Ectodermal cell (in vitro differentiated cells): ENCODE measurements at regions not wholly inside any gene's neighbourhood (a gene's known extent, or its start where the extent isn't known, plus 50 kb on each side); places are given as distances from the start of the nearest gene placed in this dataset.
"Not testable (repeated sequence)": the region's sequence is repeated elsewhere in the genome, so short reads cannot be mapped to it uniquely, and the experiment has no call there.

Experiments
- H3K27ac ChIP-seq: 2 replicates; pipeline ENCODE4 v1.7.0; 2013; ENCODE audit warnings: mild to moderate bottlenecking, low read depth, low read length; ENCODE audit not compliant: insufficient read depth, poor library complexity, severe bottlenecking
- H3K27me3 ChIP-seq: 2 replicates; pipeline ENCODE4 v1.7.0; 2013; ENCODE audit warnings: mild to moderate bottlenecking, low read length; ENCODE audit not compliant: insufficient read depth, control insufficient read depth, poor library complexity, severe bottlenecking
- H3K36me3 ChIP-seq: one replicate; pipeline ENCODE4 v1.7.0; 2013; ENCODE audit warnings: low read length; ENCODE audit not compliant: control insufficient read depth, insufficient read depth
- H3K4me1 ChIP-seq: one replicate; pipeline ENCODE4 v1.7.0; 2013; ENCODE audit warnings: low read length; ENCODE audit not compliant: control insufficient read depth, insufficient read depth
- H3K4me3 ChIP-seq: 2 replicates; pipeline ENCODE4 v1.7.0; 2013; ENCODE audit warnings: low read depth, low read length, control low read depth; ENCODE audit not compliant: insufficient read depth
- H3K9me3 ChIP-seq: 2 replicates; pipeline ENCODE4 v1.7.0; 2013; ENCODE audit warnings: mild to moderate bottlenecking, low read length, moderate library complexity; ENCODE audit not compliant: control insufficient read depth
- WGBS, 2 experiments: methylation state at CpG; one replicate each; pipeline ENCODE4 v1.1.7; 2013; ENCODE audit warnings: missing lambda C conversion rate in 2 of 2; 5-methylcytosine and 5-hydroxymethylcytosine counted together

GRCh38 chr7:3174515-3175284 is 126.4 kb upstream of the SDK1 start:
- no peaks in the 10 kb centered on the region for H3K36me3 ChIP-seq
- no peaks in the 10 kb centered on the region for H3K9me3 ChIP-seq
- 92 to 94% methylated on average over 15 of the region's 15 CpGs for WGBS, 2 experiments
- H3K27ac ChIP-seq = no peak overlapping the region
- no peak overlapping the region for H3K4me3 ChIP-seq
- peaks cover 7% of the 10 kb centered on the region for H3K4me1 ChIP-seq
- no peaks in the 10 kb centered on the region for H3K27me3 ChIP-seq

DNA sequence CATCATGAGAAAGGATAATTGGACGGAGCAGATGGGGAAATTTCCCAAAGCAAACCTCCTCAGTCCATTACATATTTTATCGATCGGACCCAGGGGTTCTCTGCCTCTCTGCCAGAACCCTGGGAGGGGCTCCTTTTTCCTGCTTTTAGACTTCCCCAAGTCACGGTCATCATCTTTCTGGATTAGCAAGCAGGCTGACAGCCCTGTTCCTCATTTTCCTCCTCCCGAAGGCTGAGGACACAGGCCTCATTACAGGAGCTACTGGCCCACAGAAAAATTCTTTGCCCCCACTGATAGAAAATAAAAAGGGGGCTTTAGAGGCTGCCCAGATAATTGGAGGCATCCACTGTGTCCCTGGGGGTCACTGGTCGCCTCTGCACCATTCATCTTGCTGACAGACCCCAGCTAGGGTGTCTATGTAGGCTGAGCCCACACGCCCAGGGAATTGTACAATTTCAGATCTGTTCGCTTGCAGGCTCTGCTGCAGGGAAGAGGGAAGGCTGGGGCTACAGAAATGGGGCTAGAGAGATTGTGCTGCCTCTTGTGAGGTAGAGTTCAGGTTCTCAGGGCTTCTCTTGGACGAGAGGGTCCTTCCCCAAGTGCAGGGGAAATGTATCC is 125.7 kb upstream of the SDK1 start:
- Histone ChIP-seq H3K27me3 (no peaks in the 10 kb centered on the region), H3K4me1 (peaks cover 7% of the 10 kb centered on the region), H3K4me3 (no peak overlapping the region), H3K36me3 (no peaks in the 10 kb centered on the region), H3K9me3 (no peaks in the 10 kb centered on the region), H3K27ac (no peak overlapping the region)
- 91 to 92% methylated on average over 9 of the region's 9 CpGs for WGBS, 2 experiments

DNA sequence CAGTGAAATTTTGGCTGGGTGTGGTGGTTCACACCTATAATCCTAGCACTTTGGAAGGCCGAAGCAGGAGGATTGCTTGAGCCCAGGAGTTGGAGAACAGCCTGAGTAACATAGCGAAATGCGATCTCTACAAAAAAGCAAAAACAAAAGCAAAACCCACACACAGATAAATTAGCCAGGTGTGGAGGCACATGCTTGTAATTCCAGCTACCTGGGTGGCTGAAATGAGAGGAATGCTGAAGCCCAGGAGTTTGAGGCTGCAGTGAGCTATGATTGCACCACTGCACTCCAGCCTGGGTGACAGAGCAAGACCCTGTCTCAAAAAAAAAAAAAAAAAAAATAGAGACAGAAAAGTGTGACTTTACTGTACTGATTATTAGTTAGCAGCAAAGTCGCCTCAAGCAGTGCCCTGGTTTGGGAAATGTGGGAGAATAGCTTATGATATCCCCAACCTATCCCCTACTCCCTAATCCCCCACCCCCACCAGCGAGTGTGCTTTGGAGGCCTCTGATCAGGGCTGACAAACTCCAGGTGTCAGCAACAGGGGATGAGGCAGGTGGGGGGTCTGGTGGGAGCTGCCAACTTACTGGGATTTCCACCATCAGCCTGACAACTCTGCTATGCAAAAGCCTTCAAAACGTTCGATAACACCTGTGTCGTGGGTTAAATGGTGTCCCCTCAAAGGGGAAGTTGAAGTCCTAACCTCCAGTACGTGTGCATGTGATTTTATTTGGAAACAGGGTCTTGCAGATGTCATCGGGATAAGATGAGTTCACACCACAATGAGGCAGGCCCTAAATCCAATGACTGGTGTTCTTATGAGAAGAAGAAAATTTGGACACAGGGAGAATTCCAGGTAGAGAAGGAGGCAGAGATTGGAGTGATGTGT is 124.7 kb upstream of the SDK1 start:
- no peaks in the 10 kb centered on the region for H3K27me3 ChIP-seq
- no peaks in the 10 kb centered on the region for H3K9me3 ChIP-seq
- no peak overlapping the region for H3K27ac ChIP-seq
- peaks cover 7% of the 10 kb centered on the region for H3K4me1 ChIP-seq
- 74 to 83% methylated on average over 8 to 9 of the region's 10 CpGs for WGBS, 2 experiments
- H3K4me3 ChIP-seq = no peak overlapping the region
- no peaks in the 10 kb centered on the region for H3K36me3 ChIP-seq

- Histone ChIP-seq H3K4me1 (peaks cover 7% of the 10 kb centered on the region), H3K27ac (no peak overlapping the region), H3K4me3 (no peak overlapping the region), H3K9me3 (no peaks in the 10 kb centered on the region), H3K27me3 (no peaks in the 10 kb centered on the region), H3K36me3 (no peaks in the 10 kb centered on the region)
- 93 to 96% methylated on average over 2 of the region's 2 CpGs for WGBS, 2 experiments
These were observed 123.8 kb upstream of the SDK1 start for GRCh38 chr7:3177271-3177670.

DNA sequence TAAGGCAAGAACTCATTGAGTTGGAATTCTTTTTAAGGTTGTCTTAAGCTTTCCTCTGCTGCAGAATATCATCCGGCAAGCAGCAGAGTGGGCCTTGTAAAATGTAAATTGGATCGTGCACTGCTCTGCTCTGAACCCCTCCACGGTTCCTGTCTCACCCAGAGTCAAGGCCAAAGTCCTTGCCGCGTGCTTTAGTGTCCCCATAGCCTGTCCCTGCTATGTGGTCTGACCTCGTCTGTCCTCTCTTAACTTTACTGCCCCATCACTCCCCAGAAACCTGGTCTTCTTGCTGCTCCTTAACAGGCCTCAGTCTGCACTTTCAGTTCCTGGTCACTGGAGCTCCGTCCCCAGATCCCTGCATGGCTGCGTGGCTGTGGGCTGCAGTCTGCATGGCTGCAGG is 121.6 kb upstream of the SDK1 start:
- no peak overlapping the region for H3K27ac ChIP-seq

DNA sequence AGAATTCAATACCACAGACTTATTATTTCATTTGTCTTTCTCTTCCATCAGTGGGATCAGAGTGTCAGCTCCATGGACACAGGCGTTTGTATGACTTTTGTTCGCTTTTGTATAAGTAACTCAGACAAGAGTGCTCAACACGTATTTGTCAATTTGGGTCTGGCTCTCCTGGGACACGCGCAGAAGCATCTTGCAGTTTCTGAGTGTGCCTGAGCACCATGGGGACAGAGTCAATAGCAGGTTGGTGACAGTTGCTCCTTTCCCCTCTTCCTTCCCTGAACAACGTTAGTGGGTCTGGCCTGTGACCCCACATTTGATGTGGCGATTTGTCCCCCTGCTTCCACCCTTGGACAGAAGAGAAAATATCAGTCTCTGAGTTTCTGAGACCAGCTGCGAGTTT is 120.4 kb upstream of the SDK1 start:
- no peak overlapping the region for H3K27ac ChIP-seq
- H3K4me1 ChIP-seq = peaks cover 4% of the 10 kb centered on the region
- 94 to 95% methylated on average over 8 of the region's 8 CpGs for WGBS, 2 experiments
- no peaks in the 10 kb centered on the region for H3K9me3 ChIP-seq
- H3K36me3 ChIP-seq = no peaks in the 10 kb centered on the region
- no peaks in the 10 kb centered on the region for H3K27me3 ChIP-seq
- no peak overlapping the region for H3K4me3 ChIP-seq

More for the DNA sequence above, 121.6 kb upstream of the SDK1 start:
- WGBS, 2 experiments = 90 to 93% methylated on average over 8 of the region's 8 CpGs
- Histone ChIP-seq H3K4me3 (no peak overlapping the region), H3K4me1 (peaks cover 7% of the 10 kb centered on the region), H3K27me3 (no peaks in the 10 kb centered on the region), H3K9me3 (no peaks in the 10 kb centered on the region), H3K36me3 (no peaks in the 10 kb centered on the region)

- not testable (repeated sequence) for H3K4me1 ChIP-seq, H3K36me3 ChIP-seq, H3K27me3 ChIP-seq, H3K4me3 ChIP-seq, H3K9me3 ChIP-seq, H3K27ac ChIP-seq
- 93 to 96% methylated on average over 4 of the region's 4 CpGs for WGBS, 2 experiments
These were observed 119.0 kb upstream of the SDK1 start for GRCh38 chr7:3182055-3182454.

DNA sequence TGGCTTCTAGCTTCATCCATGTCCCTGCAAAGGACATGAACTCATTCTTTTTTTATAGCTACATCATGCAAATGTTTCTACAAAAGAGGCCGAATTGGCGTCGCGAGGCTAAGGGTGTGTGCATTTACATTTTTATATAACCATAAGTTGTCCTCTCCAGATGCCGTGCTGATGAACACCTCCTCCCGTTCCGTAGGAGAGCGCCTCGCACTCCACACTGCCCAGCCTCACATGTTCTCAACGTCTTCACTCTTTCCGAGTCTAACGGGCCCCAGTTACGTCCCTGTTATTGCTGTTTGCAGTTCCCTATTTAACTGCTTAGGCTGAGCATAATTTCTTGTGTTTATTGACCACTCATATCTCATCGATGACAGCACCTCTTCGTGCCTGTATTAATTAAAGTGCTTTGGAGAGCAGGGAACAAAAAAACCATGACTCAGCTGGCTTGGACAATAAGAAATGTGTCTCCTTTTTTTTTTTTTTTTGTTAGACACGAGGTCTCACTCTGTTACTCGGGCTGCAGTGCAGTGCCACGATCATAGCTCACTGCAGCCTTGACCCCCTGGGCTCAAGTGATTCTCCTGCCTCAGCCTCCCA is 113.5 kb upstream of the SDK1 start:
- H3K4me3 ChIP-seq = no peak overlapping the region
- H3K36me3 ChIP-seq = no peaks in the 10 kb centered on the region
- no peaks in the 10 kb centered on the region for H3K27me3 ChIP-seq
- H3K9me3 ChIP-seq = no peaks in the 10 kb centered on the region
- no peak overlapping the region for H3K27ac ChIP-seq
- 91 to 93% methylated on average over 18 of the region's 18 CpGs for WGBS, 2 experiments
- H3K4me1 ChIP-seq = no peaks in the 10 kb centered on the region

GRCh38 chr7:3188946-3189345 is 112.1 kb upstream of the SDK1 start:
- no peak overlapping the region for H3K4me3 ChIP-seq
- no peaks in the 10 kb centered on the region for H3K27me3 ChIP-seq
- H3K4me1 ChIP-seq = no peaks in the 10 kb centered on the region
- no peaks in the 10 kb centered on the region for H3K36me3 ChIP-seq
- WGBS, 2 experiments = 83 to 85% methylated on average over 9 of the region's 9 CpGs
- H3K27ac ChIP-seq = no peak overlapping the region
- H3K9me3 ChIP-seq = no peaks in the 10 kb centered on the region

DNA sequence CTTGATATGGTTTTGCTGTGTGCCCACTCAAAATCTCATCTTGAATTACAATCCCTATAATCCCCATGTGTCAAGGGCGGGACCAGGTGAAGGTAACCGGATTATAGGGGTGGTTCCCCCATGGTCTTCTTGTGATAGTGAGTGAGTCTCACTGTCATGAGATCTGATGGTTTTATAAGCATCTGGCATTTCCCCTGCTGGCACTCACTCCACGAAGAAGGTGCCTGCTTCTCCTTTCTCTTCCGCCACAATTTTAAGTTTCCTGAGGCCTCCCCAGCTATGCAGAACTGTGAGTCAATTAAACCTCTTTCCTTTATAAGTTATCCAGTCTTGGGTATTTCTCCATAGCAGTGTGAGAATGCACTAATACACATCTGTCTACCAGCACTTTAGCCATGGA is 109.5 kb upstream of the SDK1 start:
- H3K4me1 ChIP-seq = no peaks in the 10 kb centered on the region
- no peaks in the 10 kb centered on the region for H3K9me3 ChIP-seq
- H3K27ac ChIP-seq = no peak overlapping the region
- no peaks in the 10 kb centered on the region for H3K36me3 ChIP-seq
- 87 to 93% methylated on average over 4 of the region's 4 CpGs for WGBS, 2 experiments
- no peak overlapping the region for H3K4me3 ChIP-seq
- H3K27me3 ChIP-seq = no peaks in the 10 kb centered on the region
